ENCODE measurements at regions not wholly inside any gene's neighbourhood (a gene's known extent, or its start where the extent isn't known, plus 50 kb on each side); places are given as distances from the start of the nearest gene placed in this dataset.

- H3K9ac ChIP-seq (ENCODE audit: low read length), result no peak overlapping the region
- H3K4me1 ChIP-seq (ENCODE audit: low read length), result no peaks in the 10 kb centered on the region
- no peaks in the 10 kb centered on the region for H3K27me3 ChIP-seq (ENCODE audit: low read depth, low read length)
- no peaks in the 10 kb centered on the region for H3K9me3 ChIP-seq (ENCODE audit: insufficient read depth, low read length)
- H3K4me2 ChIP-seq (ENCODE audit: low read length), result no peak overlapping the region
- TF ChIP-seq EZH2phosphoT487 (IDR thresholded peaks at IDR 0.05; ENCODE audit: low read depth) (no peak), CTCF (IDR thresholded peaks at IDR 0.05; ENCODE audit: low read depth, low read length) (no peak)
- H4K20me1 ChIP-seq (ENCODE audit: insufficient read depth, low read length), result no peaks in the 10 kb centered on the region
- no peaks in the 10 kb centered on the region for H3K79me2 ChIP-seq (ENCODE audit: low read length)
- no peak overlapping the region for H2AFZ ChIP-seq (ENCODE audit: low read depth, low read length)
- no peak overlapping the region for H3K27ac ChIP-seq (ENCODE audit: low read length)
- no peak overlapping the region for H3K4me3 ChIP-seq (ENCODE audit: low read length)
- no peaks in the 10 kb centered on the region for H3K36me3 ChIP-seq (replicated peaks; ENCODE audit: low read depth, low read length)
These were observed 862.6 kb downstream of the USP25 start for GRCh38 chr21:16592381-16592780.

DNA sequence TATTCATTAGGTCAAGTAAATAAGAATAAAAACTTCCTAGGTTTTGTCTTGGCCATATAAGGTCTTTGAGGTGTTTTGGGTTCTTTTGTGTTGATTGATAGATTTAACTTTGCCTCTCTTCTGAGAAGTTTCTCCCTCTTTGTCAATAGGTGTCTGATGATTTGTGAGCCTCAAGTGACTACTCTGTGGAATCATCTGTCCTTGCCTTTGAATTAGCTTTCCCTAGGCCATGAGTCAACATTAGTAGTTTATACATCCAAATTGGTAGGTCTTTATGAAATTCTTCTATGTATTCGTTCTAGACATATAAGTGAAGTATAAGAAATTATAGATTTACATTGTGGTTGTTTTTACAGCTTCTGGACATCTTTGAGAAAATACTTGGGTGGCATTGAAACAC is 864.4 kb downstream of the USP25 start:
- Histone ChIP-seq H4K20me1 (ENCODE audit: insufficient read depth, low read length) (no peaks in the 10 kb centered on the region), H3K4me3 (ENCODE audit: low read length) (no peak overlapping the region), H3K27ac (ENCODE audit: low read length) (no peak overlapping the region), H3K4me2 (ENCODE audit: low read length) (no peak overlapping the region), H3K9me3 (ENCODE audit: insufficient read depth, low read length) (no peaks in the 10 kb centered on the region), H2AFZ (ENCODE audit: low read depth, low read length) (no peak overlapping the region), H3K27me3 (ENCODE audit: low read depth, low read length) (no peaks in the 10 kb centered on the region), H3K79me2 (ENCODE audit: low read length) (no peaks in the 10 kb centered on the region), H3K4me1 (ENCODE audit: low read length) (no peaks in the 10 kb centered on the region), H3K9ac (ENCODE audit: low read length) (no peak overlapping the region), H3K36me3 (replicated peaks; ENCODE audit: low read depth, low read length) (no peaks in the 10 kb centered on the region)
- no peak for TF ChIP-seq EZH2phosphoT487 (IDR thresholded peaks at IDR 0.05; ENCODE audit: low read depth)
- no peak for TF ChIP-seq CTCF (IDR thresholded peaks at IDR 0.05; ENCODE audit: low read depth, low read length)

GRCh38 chr21:16596369-16596768 is 866.6 kb downstream of the USP25 start:
- H3K4me3 ChIP-seq (ENCODE audit: low read length), result no peak overlapping the region
- H3K9me3 ChIP-seq (ENCODE audit: insufficient read depth, low read length), result no peaks in the 10 kb centered on the region
- no peaks in the 10 kb centered on the region for H4K20me1 ChIP-seq (ENCODE audit: insufficient read depth, low read length)
- no peaks in the 10 kb centered on the region for H3K4me1 ChIP-seq (ENCODE audit: low read length)
- H3K27ac ChIP-seq (ENCODE audit: low read length), result no peak overlapping the region
- H2AFZ ChIP-seq (ENCODE audit: low read depth, low read length), result no peak overlapping the region
- no peaks in the 10 kb centered on the region for H3K36me3 ChIP-seq (replicated peaks; ENCODE audit: low read depth, low read length)
- H3K79me2 ChIP-seq (ENCODE audit: low read length), result no peaks in the 10 kb centered on the region
- TF ChIP-seq CTCF (IDR thresholded peaks at IDR 0.05; ENCODE audit: low read depth, low read length), result no peak
- no peak for TF ChIP-seq EZH2phosphoT487 (IDR thresholded peaks at IDR 0.05; ENCODE audit: low read depth)
- H3K4me2 ChIP-seq (ENCODE audit: low read length), result no peak overlapping the region
- no peaks in the 10 kb centered on the region for H3K27me3 ChIP-seq (ENCODE audit: low read depth, low read length)
- no peak overlapping the region for H3K9ac ChIP-seq (ENCODE audit: low read length)

GRCh38 chr21:16597753-16598152 is 868.0 kb downstream of the USP25 start:
- Histone ChIP-seq H3K4me3 (ENCODE audit: low read length) (no peak overlapping the region), H3K36me3 (replicated peaks; ENCODE audit: low read depth, low read length) (no peaks in the 10 kb centered on the region), H3K4me1 (ENCODE audit: low read length) (no peaks in the 10 kb centered on the region), H3K9me3 (ENCODE audit: insufficient read depth, low read length) (no peaks in the 10 kb centered on the region), H2AFZ (ENCODE audit: low read depth, low read length) (no peak overlapping the region), H3K79me2 (ENCODE audit: low read length) (no peaks in the 10 kb centered on the region), H3K4me2 (ENCODE audit: low read length) (no peak overlapping the region), H3K27me3 (ENCODE audit: low read depth, low read length) (no peaks in the 10 kb centered on the region), H3K27ac (ENCODE audit: low read length) (no peak overlapping the region), H4K20me1 (ENCODE audit: insufficient read depth, low read length) (no peaks in the 10 kb centered on the region), H3K9ac (ENCODE audit: low read length) (no peak overlapping the region)
- no peak for TF ChIP-seq EZH2phosphoT487 (IDR thresholded peaks at IDR 0.05; ENCODE audit: low read depth)
- no peak for TF ChIP-seq CTCF (IDR thresholded peaks at IDR 0.05; ENCODE audit: low read depth, low read length)
